Sigmoid colon (tissue), 6 donors: ENCODE measurements at regions not wholly inside any gene's neighbourhood (a gene's known extent, or its start where the extent isn't known, plus 50 kb on each side); places are given as distances from the start of the nearest gene placed in this dataset.

ENCODE experiments used
- DNase-seq: peaks from one replicate; pipeline ENCODE4 v3.0.0-alpha.2; 2019
- H3K27ac ChIP-seq, 4 donors: fragments of 200-600 bp; sonication (generic); one replicate each; pipeline ENCODE4 v1.5.1; 2016 to 2019; ENCODE audit warnings: mild to moderate bottlenecking in 1 of 4
- H3K27me3 ChIP-seq, 3 donors: fragments of 200-600 bp; sonication (generic); one replicate each; pipeline ENCODE4 v1.5.1; 2019; ENCODE audit warnings: mild to moderate bottlenecking in 1 of 3
- H3K36me3 ChIP-seq, 4 donors: fragments of 200-600 bp; sonication (generic); one replicate each; pipeline ENCODE4 v1.5.1; 2016 to 2019
- H3K4me1 ChIP-seq, 4 donors: fragments of 200-600 bp; sonication (generic); one replicate each; pipeline ENCODE4 v1.5.1; 2017 to 2019
- H3K4me3 ChIP-seq, 4 donors: fragments of 200-600 bp; sonication (generic); one replicate each; pipeline ENCODE4 v1.5.1; 2017 to 2019; ENCODE audit warnings: mild to moderate bottlenecking in 2 of 4, moderate library complexity in 1 of 4
- H3K9me3 ChIP-seq, 4 donors: fragments of 200-600 bp in 3 of 4; sonication (generic) in 3 of 4; one replicate each; pipeline versions ENCODE4 v1.5.1 to v1.6.1; 2013 to 2019
- EP300 ChIP-seq, 4 donors: sonication (generic); formaldehyde crosslinking; IDR thresholded peaks; one replicate each; pipeline ENCODE4 v1.6.1; 2017; ENCODE audit warnings: antibody characterized with exemption in 4 of 4
- POLR2A ChIP-seq, 2 donors: fragments of 450-650 bp; IDR thresholded peaks; one replicate each; pipeline ENCODE4 v1.6.1; 2016; ENCODE audit warnings: antibody characterized with exemption in 2 of 2, mild to moderate bottlenecking in 2 of 2, moderate library complexity in 2 of 2
- POLR2AphosphoS5 ChIP-seq, 4 donors: sonication (generic); formaldehyde crosslinking; IDR thresholded peaks; one replicate each; pipeline ENCODE4 v1.6.1; 2017; ENCODE audit warnings: antibody characterized with exemption in 4 of 4
- WGBS, 2 donors: extraction: QIAGEN DNeasy Blood & Tissue Kit; methylation state at CpG; one replicate each; pipeline ENCODE4 v1.1.7; 2013; 5-methylcytosine and 5-hydroxymethylcytosine counted together
- intact Hi-C: fragments of 100-400 bp; cut with DNase I; formaldehyde crosslinking; loops from one replicate; pipeline ENCODE4 v1.15.1; 2023
- TF ChIP-seq, protein P1 (sequence below), 4 experiments: fragments of 450-650 bp in 3 of 4; fragments of 200-600 bp in 1 of 4; IDR thresholded peaks; one replicate each; pipeline ENCODE4 v1.5.1; 2016 to 2019; ENCODE audit warnings: antibody characterized with exemption in 4 of 4, mild to moderate bottlenecking in 3 of 4, moderate library complexity in 2 of 4
- donor health status: healthy with polysubstance abuse.
- donor health status: healthy.

DNA sequence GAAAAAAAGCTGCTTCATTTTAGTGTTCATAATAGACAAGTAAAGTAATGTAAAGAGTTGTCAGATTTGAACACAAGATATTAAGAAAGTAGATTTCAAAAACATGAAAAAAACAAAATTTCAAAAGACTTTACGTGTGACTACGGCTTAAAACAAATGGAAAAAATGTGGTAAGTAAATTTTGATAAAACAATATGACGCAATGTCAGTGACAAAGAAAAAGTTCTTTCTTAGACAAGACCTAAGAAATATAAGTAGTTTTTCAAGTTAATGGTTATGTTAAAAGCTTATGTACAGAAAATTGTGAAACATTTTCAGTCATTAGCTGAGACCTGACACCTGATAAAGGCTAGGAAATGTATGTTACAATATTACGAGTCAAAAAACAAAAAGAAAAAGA lies 73.7 kb upstream of the EYS start:
- 93 to 96% methylated on average over 4 of the region's 4 CpGs for WGBS, 2 donors
- no peaks in the 10 kb centered on the region for H3K27me3 ChIP-seq
- TF ChIP-seq POLR2AphosphoS5 (IDR thresholded peaks at IDR 0.05) (no peak), EP300 (IDR thresholded peaks at IDR 0.05) (no peak), POLR2A (IDR thresholded peaks at IDR 0.05) (no peak)
- TF ChIP-seq, protein P1, sequence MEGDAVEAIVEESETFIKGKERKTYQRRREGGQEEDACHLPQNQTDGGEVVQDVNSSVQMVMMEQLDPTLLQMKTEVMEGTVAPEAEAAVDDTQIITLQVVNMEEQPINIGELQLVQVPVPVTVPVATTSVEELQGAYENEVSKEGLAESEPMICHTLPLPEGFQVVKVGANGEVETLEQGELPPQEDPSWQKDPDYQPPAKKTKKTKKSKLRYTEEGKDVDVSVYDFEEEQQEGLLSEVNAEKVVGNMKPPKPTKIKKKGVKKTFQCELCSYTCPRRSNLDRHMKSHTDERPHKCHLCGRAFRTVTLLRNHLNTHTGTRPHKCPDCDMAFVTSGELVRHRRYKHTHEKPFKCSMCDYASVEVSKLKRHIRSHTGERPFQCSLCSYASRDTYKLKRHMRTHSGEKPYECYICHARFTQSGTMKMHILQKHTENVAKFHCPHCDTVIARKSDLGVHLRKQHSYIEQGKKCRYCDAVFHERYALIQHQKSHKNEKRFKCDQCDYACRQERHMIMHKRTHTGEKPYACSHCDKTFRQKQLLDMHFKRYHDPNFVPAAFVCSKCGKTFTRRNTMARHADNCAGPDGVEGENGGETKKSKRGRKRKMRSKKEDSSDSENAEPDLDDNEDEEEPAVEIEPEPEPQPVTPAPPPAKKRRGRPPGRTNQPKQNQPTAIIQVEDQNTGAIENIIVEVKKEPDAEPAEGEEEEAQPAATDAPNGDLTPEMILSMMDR (IDR thresholded peaks at IDR 0.05): no peak
- DNase-seq: no peak
- H3K4me3 ChIP-seq: no peak overlapping the region
- H3K4me1 ChIP-seq: no peaks in the 10 kb centered on the region
- intact Hi-C loops: no loop called here
- H3K36me3 ChIP-seq: no peaks in the 10 kb centered on the region
- no peaks in the 10 kb centered on the region for H3K9me3 ChIP-seq
- no peak overlapping the region for H3K27ac ChIP-seq

DNA sequence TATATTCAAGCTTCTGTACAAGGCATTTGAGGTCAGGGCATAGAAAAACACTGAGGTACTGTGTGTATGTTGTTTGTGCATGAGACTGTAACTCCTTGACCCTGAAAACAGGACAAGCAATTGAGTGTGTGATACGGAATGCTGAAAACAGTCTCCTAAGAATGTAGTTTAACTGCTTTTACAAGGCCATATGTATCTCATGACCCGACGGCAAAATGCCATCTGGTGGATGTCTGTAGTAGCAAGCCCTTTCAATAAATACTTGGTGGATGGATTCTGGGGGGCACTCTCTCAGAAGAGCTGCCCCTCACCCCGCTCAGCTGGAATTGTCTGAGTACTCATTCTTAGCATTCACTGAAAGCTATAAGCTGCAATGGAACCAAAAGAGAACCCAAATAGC lies 69.3 kb upstream of the EYS start:
- DNase-seq: no peak
- Histone ChIP-seq H3K4me3 (no peak overlapping the region), H3K36me3 (no peaks in the 10 kb centered on the region), H3K27ac (no peak overlapping the region), H3K9me3 (no peaks in the 10 kb centered on the region), H3K4me1 (no peaks in the 10 kb centered on the region), H3K27me3 (no peaks in the 10 kb centered on the region)
- intact Hi-C loops: no loop called here
- TF ChIP-seq POLR2AphosphoS5 (IDR thresholded peaks at IDR 0.05): no peak
- no peak for TF ChIP-seq POLR2A (IDR thresholded peaks at IDR 0.05)
- TF ChIP-seq, protein P1 (IDR thresholded peaks at IDR 0.05): no peak
- TF ChIP-seq EP300 (IDR thresholded peaks at IDR 0.05): no peak
- 21 to 51% methylated on average over 4 of the region's 4 CpGs for WGBS, 2 donors

DNA sequence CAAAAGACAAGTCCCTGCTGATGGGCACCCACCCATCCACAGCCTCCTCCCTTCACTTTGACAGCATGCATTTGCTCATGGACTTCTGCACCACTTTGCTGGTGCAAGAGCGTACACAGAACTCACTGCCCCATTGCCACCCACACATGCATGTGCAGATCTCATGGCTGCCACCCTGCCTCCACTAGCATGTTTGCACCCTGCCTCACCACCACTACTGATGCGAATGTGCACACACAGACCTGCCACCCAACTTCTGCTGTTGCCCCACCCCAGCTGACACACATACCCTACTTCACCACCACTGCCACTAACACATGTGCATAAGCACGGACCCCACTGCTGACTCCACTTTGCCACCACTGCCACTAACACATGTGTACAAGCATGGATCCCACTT lies 64.9 kb upstream of the EYS start:
- Histone ChIP-seq H3K4me1 (no peaks in the 10 kb centered on the region), H3K4me3 (no peak overlapping the region), H3K36me3 (no peaks in the 10 kb centered on the region), H3K27ac (no peak overlapping the region), H3K27me3 (no peaks in the 10 kb centered on the region), H3K9me3 (no peaks in the 10 kb centered on the region)
- DNase-seq: no peak
- TF ChIP-seq EP300 (IDR thresholded peaks at IDR 0.05) (no peak), POLR2A (IDR thresholded peaks at IDR 0.05) (no peak), POLR2AphosphoS5 (IDR thresholded peaks at IDR 0.05) (no peak)
- TF ChIP-seq, protein P1 (IDR thresholded peaks at IDR 0.05): no peak
- 92 to 95% methylated on average over 3 of the region's 3 CpGs for WGBS, 2 donors
- intact Hi-C loops: no loop called here

DNA sequence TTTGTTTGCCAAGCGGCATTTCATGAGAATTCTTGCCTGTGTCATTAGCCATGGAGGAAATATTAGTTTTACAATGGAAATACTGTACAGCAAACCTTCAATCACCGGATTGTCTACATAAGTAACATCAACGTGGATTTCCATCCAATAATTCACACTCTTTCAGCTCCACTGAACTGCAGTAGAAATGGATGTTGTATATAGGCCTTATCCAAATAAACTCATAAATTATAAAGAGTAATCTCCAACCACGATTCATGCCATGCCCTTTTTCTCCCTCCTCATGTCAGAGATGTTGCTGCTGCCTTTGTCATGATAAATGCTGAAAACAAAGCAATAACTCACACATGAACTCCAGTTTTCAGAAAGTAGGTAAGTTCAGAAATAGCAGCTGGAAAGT lies 54.9 kb upstream of the EYS start:
- Histone ChIP-seq H3K27ac (no peak overlapping the region), H3K9me3 (no peaks in the 10 kb centered on the region), H3K4me1 (no peaks in the 10 kb centered on the region), H3K36me3 (no peaks in the 10 kb centered on the region), H3K27me3 (no peaks in the 10 kb centered on the region), H3K4me3 (no peak overlapping the region)
- intact Hi-C loops: no loop called here
- 68 to 73% methylated on average over 4 of the region's 4 CpGs for WGBS, 2 donors
- no peak for DNase-seq
- TF ChIP-seq POLR2A (IDR thresholded peaks at IDR 0.05): no peak
- no peak for TF ChIP-seq EP300 (IDR thresholded peaks at IDR 0.05)
- no peak for TF ChIP-seq POLR2AphosphoS5 (IDR thresholded peaks at IDR 0.05)
- TF ChIP-seq, protein P1 (IDR thresholded peaks at IDR 0.05): no peak

DNA sequence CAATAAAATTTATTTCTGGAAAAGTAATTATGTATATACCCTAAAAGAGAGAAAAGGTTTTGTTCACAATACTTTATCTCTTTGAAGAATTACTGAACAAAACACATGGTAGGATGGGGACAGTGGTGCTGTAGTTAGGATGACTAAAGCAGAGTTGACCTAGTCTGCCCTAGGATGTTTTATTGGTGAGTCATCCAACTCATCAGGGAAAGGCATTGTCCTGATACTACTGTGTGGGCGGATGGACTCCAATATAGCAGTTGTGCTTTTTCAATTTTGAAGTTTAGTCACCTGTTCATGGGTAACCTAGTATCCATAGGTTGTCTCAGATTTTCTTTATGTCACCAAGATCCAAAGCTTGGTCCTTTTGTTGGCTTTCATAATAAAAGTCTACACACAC lies 53.3 kb upstream of the EYS start:
- DNase-seq: no peak

More for the DNA sequence above, 53.3 kb upstream of the EYS start:
- Histone ChIP-seq H3K4me3 (no peak overlapping the region), H3K27me3 (no peaks in the 10 kb centered on the region), H3K9me3 (no peaks in the 10 kb centered on the region), H3K36me3 (no peaks in the 10 kb centered on the region), H3K27ac (no peak overlapping the region), H3K4me1 (no peaks in the 10 kb centered on the region)
- TF ChIP-seq POLR2AphosphoS5 (IDR thresholded peaks at IDR 0.05) (no peak), EP300 (IDR thresholded peaks at IDR 0.05) (no peak), POLR2A (IDR thresholded peaks at IDR 0.05) (no peak)
- TF ChIP-seq, protein P1 (IDR thresholded peaks at IDR 0.05): no peak
- 89 to 91% methylated on average over 1 of the region's 1 CpG for WGBS, 2 donors
- intact Hi-C loops: no loop called here
